K562 (cell line): ENCODE measurements at regions not wholly inside any gene's neighbourhood (a gene's known extent, or its start where the extent isn't known, plus 50 kb on each side); places are given as distances from the start of the nearest gene placed in this dataset.

Experiments
- ATF2 ChIP-seq: sonication (generic); formaldehyde crosslinking; IDR thresholded peaks from 2 replicates; pipeline ENCODE4 v1.8.1; 2022; ENCODE audit warnings: missing genetic modification reagents
- CTCF ChIP-seq, 3 experiments: IDR thresholded peaks in 2 of 3; conservative IDR thresholded peaks in 1 of 3; 2 replicates each; pipeline ENCODE4 v1.5.1; 2011 to 2012; ENCODE audit warnings: low read length in 3 of 3, mild to moderate bottlenecking in 3 of 3, control low read depth in 2 of 3, improper control_type of control experiment in 1 of 3, inconsistent platforms in 1 of 3, low read depth in 1 of 3, mixed read lengths in 1 of 3, moderate library complexity in 1 of 3; ENCODE audit not compliant: insufficient read depth in 2 of 3
- CXXC5 ChIP-seq: fragments of 250-450 bp; sonication (Bioruptor Pico); IDR thresholded peaks from 2 replicates; pipeline ENCODE4 v1.8.0; 2022; ENCODE audit warnings: inconsistent platforms, mild to moderate bottlenecking, moderate library complexity
- GATA2 ChIP-seq: sonication (generic); formaldehyde crosslinking; IDR thresholded peaks from 2 replicates; pipeline ENCODE4 v1.4.0; 2020; ENCODE audit warnings: mild to moderate bottlenecking, missing genetic modification reagents

- TF ChIP-seq CXXC5 (CRISPR knock-in tag) (no peak), CTCF (IDR thresholded peaks at IDR 0.05 in 2 of 3, conservative IDR thresholded peaks at IDR 0.05 in 1 of 3; ENCODE audit: insufficient read depth in 2 of 3, low read depth in 1 of 3, low read length in 3 of 3) (no peak), GATA2 (CRISPR knock-in tag) (no peak), ATF2 (no peak)
These were observed 148.4 kb upstream of the USP9X start for GRCh38 chrX:40936827-40937226.
